OCI-LY1 (cell line): ENCODE measurements at regions not wholly inside any gene's neighbourhood (a gene's known extent, or its start where the extent isn't known, plus 50 kb on each side); places are given as distances from the start of the nearest gene placed in this dataset.

ENCODE experiments used
- EZH2 ChIP-seq: fragments of 200-600 bp; sonication (generic), shearing (Covaris generic); IDR thresholded peaks from 2 replicates; pipeline ENCODE4 v1.8.0; 2017; ENCODE audit warnings: borderline replicate concordance, mixed run types, mild to moderate bottlenecking, antibody characterized with exemption, low read length, moderate library complexity, mixed read lengths
- TF ChIP-seq, protein P1 (sequence below): fragments of 200-600 bp; sonication (generic), shearing (Covaris generic); IDR thresholded peaks from 2 replicates; pipeline ENCODE4 v1.5.1; 2017; ENCODE audit warnings: mild to moderate bottlenecking, antibody characterized with exemption, low read length, moderate library complexity, mixed read lengths

DNA sequence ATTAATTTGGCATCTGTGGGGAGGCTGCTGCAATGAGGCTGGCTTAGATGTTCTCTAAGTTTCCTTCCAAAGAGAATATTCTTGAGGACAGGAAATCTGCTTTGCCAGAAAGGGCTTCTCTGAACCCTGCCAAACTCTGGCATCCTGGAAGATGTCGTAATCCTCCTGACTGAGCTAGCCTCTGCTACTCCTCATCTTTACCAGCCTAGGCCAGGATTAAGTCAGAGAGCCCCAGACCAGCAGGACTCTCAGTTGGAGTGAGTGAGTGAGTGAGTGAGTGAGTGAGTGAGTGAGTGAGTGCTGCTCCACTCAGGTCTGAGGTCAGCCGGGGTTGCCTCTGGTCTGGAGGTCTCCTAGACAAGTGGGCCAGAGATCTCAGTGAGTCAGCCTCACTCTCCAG lies 104.9 kb upstream of the SOD3 start:
- TF ChIP-seq, protein P1, sequence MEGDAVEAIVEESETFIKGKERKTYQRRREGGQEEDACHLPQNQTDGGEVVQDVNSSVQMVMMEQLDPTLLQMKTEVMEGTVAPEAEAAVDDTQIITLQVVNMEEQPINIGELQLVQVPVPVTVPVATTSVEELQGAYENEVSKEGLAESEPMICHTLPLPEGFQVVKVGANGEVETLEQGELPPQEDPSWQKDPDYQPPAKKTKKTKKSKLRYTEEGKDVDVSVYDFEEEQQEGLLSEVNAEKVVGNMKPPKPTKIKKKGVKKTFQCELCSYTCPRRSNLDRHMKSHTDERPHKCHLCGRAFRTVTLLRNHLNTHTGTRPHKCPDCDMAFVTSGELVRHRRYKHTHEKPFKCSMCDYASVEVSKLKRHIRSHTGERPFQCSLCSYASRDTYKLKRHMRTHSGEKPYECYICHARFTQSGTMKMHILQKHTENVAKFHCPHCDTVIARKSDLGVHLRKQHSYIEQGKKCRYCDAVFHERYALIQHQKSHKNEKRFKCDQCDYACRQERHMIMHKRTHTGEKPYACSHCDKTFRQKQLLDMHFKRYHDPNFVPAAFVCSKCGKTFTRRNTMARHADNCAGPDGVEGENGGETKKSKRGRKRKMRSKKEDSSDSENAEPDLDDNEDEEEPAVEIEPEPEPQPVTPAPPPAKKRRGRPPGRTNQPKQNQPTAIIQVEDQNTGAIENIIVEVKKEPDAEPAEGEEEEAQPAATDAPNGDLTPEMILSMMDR: no peak
- no peak for TF ChIP-seq EZH2
